Panc1 (cell line): ENCODE measurements at regions not wholly inside any gene's neighbourhood (a gene's known extent, or its start where the extent isn't known, plus 50 kb on each side); places are given as distances from the start of the nearest gene placed in this dataset.

Source experiments
- CTCF ChIP-seq: fragments of 450-650 bp; IDR thresholded peaks from 2 replicates; pipeline ENCODE4 v1.5.1; 2017; ENCODE audit warnings: mild to moderate bottlenecking
- POLR2AphosphoS5 ChIP-seq: IDR thresholded peaks from 2 replicates; pipeline ENCODE4 v1.6.1; 2012; ENCODE audit warnings: mild to moderate bottlenecking, low read depth, low read length, moderate library complexity
- REST ChIP-seq, 2 experiments: IDR thresholded peaks; 2 replicates each; pipeline ENCODE4 v1.6.1; 2011 to 2012; ENCODE audit warnings: low read depth in 2 of 2, control low read depth in 1 of 2, low read length in 1 of 2, mild to moderate bottlenecking in 1 of 2, moderate library complexity in 1 of 2; ENCODE audit not compliant: insufficient read depth in 1 of 2
- SIN3A ChIP-seq: IDR thresholded peaks from 2 replicates; pipeline ENCODE4 v1.6.1; 2012; ENCODE audit warnings: low read depth, mild to moderate bottlenecking, low read length, moderate library complexity, borderline replicate concordance; ENCODE audit not compliant: insufficient read depth
- TCF7L2 ChIP-seq: IDR thresholded peaks from 2 replicates; pipeline ENCODE4 v1.6.1; 2011; ENCODE audit warnings: mild to moderate bottlenecking, low read depth, low read length, inconsistent platforms

DNA sequence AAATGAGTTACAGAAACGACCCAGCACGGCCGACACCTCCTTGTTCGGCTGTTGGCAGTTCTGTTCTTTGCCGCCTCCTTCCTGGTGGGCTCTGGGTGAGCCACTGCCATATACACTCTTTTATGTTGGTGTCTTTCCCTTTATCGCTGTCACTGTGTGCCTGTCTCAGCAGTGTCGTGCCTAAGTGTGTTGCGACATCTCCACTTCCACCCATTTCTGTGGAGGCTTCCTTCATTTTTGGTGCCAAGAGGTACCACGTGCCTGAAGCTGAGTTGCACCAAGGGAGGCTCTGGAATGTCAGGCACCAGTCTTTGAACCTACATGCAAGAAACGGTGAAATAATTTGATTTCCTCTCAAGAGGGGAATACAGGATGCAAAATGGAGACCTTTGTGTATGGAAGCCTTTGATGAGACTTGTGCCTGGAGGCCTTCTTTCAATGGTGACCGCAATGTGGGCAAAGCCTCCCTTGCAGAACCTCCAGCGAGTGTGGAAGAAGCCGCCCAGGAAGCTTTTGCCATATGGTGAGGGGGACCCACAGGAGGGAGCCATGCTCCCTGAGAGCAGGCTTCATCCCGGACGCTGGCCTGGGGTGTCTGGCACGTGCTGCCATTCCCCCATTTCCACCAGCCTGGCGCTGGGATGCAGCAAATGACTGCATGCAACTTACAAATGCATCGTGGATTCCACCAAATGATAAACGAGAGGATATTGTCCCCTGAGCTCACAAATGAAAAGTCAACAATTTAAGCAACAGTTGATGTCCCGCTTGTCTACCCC, 136.2 kb downstream of the TEX29 start:
- TF ChIP-seq CTCF (no peak), REST (IDR thresholded peaks at IDR 0.05; ENCODE audit: insufficient read depth in 1 of 2, low read depth in 2 of 2, low read length in 1 of 2) (no peak), SIN3A (no peak), POLR2AphosphoS5 (no peak), TCF7L2 (no peak)
